HG03442 (cell line): ENCODE measurements at regions not wholly inside any gene's neighbourhood (a gene's known extent, or its start where the extent isn't known, plus 50 kb on each side); places are given as distances from the start of the nearest gene placed in this dataset.
"Not testable (repeated sequence)": the region's sequence is repeated elsewhere in the genome, so short reads cannot be mapped to it uniquely, and the experiment has no call there.

Source experiments
- ATAC-seq: cut with Tn5 transposase; IDR thresholded peaks from one replicate; pipeline ENCODE4 v1.9.1; 2021; ENCODE audit warnings: mild to moderate bottlenecking, moderate library complexity; ENCODE audit not compliant: unreplicated experiment

DNA sequence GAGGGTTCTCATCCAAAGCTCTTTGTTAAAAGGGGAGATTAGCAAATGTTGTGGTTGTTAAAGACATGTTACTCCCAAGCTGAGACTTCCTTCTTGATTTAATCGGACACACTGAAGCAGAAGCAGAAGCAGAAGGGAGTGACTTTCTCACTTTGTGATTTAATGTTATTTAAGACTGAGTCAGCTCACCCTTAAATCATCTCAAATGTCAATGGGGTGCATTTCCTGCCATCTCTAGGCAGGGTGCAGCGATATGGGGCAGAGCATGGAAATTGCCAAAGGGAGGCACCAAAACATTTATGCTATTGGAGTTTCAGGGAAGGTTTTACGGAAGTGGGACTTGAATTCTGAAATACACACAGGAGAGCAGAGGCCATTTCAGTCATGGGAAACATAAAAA is 283.6 kb downstream of the ABCC12 start:
- ATAC-seq: no peak

DNA sequence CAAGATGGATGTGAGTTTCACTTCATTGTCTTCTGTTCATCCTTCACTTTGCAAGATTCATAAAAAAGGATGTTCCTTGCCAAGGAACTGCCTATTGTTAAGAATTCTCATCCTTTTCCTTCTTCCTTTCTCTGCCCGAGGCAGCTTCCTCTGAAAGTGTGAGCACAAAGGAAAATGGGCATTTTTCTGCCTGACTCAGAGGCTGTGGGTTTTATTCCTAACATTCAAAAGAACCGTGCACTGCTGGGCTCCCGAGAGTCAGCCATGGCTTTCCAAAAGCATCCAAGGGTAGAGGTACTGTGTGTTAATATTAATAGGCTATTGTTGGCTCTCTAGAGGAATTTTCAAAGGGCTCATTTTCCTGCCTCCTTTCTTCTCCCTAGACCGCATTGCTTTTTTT is 289.4 kb downstream of the ABCC12 start:
- ATAC-seq: no peak

DNA sequence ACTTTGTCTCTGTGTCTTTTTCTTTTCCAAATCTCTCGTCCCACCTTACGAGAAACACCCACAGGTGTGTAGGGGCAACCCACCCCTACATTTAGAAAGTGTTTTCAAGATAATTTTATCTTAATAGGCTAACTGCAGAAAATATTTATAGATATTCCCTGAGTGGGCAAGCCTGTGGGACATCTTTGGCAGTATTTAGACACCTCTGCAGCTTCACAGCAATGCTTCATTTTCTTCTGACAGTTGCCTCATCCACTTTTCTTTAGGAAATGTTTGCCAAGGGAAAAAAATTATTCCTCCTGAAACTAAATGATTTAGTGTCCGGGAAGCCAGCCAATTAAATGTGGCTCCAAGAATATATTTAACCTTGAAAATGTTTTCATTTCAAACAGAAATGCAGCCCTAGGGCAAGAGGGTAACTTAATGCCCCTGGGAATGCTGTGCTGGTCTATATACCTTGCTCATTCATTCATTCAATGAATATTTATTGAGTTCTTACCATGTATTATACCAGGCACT is 290.4 kb downstream of the ABCC12 start:
- no peak for ATAC-seq

DNA sequence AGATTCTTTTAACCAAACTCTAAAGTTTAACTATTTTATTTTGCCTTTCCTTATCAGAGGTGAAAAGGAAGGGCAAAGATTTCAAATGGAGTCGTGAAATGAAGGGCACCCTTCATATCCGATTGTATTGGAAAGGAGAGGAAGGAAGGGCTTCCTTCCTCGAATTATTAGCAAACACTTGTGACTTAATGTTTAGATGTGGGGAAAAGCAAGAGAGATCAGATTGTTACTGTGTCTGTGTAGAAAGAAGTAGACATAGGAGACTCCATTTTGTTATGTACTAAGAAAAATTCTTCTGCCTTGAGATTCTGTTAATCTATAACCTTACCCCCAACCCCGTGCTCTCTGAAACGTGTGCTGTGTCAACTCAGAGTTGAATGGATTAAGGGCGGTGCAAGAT is 291.5 kb downstream of the ABCC12 start:
- ATAC-seq: not testable (repeated sequence)

DNA sequence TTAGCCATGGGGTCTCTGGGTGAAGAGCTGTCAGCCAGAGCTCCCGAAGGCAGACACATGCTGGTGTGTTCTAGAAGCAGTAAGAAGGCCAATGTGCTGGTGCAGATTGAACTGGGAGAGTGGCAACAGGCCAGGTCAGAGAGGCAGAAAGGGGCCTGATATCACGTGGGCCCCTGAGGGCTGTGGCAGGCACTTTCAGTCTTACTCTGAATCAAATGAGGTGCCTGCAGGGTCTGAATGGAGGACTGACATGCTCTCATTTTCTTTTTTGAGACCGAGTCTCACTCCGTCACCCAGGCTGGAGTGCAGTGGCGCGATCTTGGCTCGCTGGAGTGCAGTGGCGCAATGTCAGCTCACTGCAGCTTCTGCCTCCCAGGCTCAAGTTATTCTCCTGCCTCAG is 293.8 kb downstream of the ABCC12 start:
- ATAC-seq: peak; percentile 59

DNA sequence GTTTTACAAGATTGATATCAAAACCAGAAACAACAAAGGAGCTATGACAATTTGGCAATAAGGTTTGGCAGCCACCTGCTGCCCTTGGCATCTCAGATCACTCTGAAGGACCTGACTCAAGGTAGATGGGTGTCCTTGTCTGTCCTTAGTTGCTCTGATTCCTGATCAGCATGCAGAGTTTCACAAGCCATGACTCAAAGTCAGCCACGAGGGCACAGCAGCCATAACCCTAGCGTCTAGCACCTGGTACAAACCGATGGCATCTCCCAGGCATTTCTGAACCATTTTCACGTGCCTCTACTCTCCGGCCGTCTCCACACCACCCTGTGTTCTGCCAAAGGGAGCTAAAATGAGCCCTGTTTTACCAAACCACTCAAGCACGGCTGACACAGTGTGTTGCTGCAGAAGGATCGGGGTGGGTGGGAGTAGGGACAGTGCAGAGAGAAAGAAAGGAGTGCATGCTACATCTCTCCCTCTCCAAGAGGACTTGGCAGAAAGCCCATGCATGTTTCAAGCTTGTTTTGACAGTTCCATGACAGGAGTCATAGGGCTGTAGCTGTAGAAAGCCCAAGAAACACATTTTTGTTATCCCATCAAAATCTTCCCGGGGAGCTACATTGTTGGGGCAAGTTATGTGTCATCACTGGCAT is 297.3 kb downstream of the ABCC12 start:
- ATAC-seq: no peak

DNA sequence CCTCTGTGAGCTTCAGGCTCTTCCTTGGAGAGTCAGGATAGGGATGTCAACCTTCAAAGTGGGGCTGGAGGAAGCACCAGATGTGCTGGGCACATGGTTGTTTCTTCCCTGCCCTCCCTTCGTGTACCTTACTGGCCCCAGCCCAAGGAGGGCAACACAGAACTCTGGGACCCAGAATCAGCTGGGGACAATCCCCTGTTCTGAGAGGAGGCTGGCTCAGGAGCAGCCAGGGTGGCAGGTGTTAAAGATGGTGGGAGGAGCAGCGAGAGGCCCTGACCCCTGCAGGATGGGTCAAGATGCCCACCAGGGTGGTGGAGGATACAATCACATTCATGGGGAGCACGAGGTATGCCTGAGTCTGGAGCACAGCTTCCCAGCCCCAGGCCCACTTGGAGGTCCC is 300.4 kb downstream of the ABCC12 start:
- ATAC-seq: no peak

DNA sequence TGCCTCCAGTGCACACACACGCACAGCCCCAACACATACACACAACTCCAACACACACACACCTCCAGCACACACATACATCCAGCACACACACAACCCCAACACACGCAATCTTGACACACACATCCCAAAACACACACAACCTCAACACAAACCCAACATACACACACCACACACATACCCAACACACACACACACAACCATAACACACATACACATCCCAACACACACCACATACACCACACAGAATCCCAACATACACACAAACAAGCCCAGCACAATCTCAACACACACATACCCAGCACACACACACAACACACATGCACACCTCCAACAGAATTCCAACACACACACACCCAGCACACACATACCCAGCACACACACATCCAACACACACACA is 301.1 kb downstream of the ABCC12 start:
- ATAC-seq: no peak

DNA sequence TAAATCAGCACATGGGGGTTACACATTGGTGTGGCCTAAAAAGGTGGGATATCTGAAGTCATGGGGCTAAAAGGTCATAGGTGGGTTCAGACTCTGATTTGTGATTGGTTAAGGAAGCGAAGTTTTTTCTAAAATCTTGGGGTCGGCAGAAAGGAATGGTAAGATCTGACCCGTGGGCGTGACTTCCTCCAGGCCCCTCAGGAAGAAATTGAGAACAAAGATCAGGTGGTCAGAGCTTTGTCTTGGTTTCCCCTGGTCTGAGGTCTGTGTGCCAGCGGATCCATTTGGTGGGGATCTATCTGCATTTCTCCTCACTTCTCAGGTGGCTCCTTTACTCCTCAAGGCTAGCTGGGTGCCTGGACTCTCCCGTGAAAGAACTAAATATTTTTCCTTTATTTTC is 302.8 kb downstream of the ABCC12 start:
- no peak for ATAC-seq

DNA sequence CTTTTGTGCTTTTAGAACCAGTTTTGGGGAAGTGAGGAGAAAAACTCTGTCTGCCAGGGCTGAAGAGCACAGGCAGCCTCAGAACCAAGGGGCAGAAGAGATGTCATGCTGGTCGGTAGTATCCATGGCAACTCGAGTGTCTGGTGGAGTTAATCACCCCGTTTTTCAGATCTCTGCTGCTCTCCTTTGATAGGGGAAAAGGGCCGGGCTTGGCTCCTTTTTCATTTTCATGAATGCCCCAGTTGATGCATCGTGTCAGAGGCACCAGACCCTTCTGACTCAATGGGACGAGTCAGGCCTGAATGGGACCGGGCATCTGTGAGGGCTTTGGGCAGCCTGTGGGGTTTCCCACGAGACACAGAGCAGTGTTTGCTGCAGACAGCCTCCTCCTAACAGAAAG is 304.6 kb downstream of the ABCC12 start:
- no peak for ATAC-seq

DNA sequence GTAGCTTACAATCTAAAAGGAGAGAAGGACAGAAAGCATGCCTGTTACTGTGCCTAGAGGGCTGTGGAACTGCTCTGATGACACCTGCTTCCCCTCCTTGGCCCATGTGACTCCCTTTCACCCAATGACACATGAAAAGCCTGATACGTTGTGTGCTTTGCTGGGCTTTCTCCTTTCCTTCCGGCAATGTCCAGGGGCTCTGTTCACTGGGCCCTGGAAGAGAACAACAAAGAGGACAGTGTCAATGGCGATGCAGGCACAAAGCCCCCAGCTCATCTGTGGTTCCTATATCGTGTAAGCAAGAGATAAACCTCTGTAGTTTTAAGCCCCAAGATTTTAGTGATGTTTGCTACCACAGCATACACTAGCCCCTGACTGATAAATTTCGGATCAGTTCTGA is 306.1 kb downstream of the ABCC12 start:
- ATAC-seq: no peak

DNA sequence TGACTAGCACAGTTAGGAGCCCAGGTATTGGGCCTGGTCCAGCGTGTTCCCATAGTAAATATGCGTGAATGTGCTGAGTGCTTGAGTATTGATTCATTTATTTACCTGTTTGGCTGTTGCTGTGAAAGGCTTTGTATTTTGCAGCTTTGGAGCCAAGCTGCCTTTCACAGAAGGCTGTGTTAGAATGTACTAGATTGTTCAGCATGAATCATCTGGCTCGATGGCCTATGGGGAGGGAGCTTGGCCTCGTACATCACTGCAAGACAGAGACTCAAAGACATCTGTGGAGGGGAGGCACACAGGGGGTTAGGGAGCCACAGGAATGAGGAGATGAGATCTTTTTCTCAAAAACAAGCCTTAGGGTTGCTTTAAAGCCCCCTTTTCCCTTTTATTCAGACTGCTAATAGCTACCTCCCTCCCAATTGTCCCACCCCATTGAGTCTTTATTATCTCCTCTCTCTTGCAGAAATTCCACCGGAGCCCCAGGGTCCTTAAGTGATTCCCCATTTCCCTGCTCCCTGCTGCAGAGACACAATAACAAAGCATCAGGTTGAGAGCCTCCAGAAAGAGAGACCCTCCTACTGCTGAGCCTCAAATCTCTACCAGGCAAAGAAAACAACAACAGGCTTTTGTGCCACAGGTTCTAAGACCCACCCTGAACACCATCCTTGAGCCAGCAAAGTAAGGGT is 307.2 kb downstream of the ABCC12 start:
- ATAC-seq: no peak

DNA sequence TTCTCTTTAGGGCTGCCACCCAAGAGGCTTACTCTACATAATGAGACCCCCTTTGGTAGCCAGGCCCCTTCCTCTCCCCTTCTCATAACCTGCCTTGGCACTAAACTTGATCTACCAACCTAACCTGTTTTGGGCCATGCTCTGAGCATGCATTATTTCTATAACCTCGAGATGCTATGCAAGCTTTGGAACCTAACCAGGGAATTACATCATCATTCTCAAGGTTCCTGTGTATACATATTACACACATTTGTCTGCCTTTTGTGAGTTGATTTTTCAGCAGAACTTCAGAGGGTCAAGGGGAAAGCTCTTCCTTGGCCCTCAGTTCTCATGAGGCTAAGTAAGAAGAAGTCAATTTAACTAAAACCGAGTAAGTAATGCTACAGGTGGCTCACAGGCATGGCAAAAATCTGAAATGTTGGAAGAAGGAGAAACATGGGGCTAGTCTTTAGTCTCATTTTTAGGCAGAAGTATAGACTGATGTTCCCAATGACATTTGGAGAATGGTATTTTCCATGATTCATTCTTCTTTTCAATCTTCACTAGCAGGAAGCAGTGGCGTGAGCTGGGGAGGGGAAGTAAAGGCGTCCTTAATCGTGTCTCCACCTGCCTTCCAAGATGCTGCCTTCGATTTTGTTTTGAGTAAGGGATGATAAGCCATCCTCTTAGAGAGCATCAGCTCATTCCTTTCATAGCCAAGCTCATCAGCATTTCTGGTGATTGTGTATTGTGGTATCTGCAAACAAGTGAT is 308.4 kb downstream of the ABCC12 start:
- no peak for ATAC-seq

DNA sequence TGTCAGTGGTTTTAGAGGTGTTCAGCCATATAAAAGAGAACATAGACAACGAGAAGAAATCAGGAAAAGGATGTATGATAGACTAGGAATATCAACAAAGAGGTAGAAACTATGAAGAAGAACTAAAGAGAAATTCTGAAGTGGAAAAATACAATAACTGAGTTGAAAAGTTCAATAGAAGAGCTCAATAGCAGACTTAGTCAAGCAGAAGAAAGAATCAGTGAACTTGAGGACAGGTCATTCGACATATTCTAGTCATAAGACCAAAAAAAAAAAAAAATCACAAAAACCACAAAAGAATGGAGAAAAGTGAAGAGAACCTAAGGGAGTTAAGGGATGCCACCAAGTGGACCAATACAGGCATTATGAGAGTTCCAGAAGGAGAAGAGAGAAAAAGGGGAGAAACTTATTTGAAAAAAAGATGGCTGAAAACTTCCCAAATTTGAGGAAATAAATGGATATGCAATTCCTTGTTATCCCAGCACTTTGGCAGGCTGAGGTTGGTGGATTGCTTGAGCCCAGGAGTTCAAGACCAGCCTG is 321.2 kb downstream of the ABCC12 start:
- no peak for ATAC-seq

DNA sequence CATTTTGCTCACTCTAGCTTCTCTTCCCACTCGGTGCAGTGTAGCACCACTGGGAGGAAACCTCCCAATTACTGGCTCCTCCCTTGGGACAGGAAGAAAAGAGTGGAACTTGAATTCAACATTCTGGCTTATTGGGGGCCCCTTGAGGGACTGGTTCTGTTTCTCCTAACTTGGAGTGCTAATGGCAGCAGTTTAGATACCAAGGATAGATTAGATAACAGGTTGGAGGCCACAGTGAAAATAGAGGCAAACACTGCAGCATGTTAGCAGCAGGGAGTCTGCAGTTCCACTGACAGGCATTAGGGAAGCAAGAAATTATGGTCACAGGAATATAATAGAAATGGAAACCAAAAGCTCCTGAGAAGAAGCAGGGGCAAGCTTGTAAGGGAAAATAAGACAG is 322.0 kb downstream of the ABCC12 start:
- ATAC-seq: no peak

DNA sequence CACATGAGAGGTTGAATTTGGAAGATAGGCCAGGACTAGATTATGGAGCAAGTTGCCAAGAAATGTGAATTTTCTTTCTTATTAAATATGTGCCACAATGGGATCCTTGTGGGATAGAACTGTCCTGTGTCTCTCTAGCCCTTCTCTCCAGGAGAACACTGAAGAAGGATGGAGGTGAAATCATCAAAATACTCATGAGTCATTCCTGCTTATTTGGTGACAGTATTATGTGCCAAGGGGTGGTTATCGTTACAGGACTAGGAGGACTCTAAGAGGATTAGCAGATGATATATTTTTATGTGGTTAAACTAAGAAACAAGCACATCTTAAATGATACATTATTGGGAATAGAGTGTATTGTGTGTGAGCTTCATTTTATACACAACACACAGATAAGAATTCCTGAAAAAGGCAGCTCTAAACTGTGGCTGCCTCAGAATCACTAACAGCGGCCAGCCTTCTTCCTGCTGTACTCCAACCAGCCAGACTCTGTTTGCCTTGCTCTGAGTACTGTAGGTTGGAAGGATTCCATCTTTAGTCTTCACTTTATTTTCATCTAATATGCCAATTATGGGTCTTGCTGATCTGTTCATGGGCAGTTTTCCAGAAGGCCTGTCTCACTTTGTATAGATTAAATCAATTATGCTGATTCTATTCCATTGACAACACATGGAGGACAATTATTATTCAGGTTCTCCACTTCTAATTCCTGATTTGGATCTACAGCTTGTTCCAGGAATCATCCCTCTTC is 325.8 kb downstream of the ABCC12 start:
- no peak for ATAC-seq

DNA sequence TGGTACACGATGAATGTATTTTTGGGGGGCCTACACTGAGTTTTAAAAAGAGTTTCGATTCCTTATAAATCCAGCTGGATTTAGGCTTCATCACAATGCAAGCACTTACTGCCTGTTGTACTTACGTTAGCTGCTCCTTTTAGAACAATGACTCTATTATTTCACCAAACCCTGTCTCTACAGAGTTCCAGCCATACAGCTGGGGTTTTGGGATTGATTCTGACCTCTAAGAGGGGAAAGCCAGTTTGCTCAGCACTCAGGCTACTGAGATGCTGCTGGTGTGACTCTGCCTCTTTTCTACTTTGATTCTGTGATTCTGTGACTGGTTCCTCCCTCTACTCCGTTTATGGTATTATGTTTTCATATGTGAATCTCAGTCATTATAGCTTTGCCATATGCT is 329.7 kb downstream of the ABCC12 start:
- ATAC-seq: no peak

DNA sequence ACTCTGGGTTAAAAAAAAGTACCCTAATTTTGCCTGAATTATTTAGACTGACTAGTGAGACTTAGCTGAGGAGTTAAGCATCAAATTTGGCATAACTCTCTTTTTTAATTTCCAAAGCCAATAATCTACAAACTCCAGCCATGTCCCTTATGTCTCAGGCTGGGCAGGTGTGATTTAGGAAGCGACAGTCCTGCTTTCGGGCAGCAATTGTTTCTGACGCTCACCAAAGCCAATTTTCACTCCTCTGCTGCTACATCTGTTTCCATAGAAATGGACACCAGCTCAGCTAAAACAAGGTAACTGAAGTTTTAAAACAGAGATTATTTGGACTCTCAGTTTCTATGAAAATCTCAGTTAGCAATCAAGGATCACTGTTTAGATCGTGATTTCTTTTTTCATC is 338.7 kb downstream of the ABCC12 start:
- no peak for ATAC-seq

DNA sequence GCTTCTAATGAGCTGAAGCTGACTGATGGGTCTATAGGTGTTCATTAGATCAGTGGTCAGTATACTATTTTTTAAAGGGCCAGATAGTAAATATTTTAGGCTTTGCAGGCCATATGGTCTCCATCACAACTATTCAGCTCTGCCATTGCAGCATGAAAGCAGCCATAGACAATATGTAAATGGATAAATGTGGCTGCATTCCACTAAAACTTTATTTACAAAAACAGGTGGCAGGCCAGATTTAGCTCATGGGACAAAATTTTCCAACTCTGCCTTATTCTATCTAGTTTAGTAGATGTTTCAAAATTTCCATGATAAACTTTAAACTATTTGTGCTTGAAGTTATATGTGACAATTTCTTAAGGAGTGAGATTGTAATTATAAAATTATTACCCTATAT is 339.3 kb downstream of the ABCC12 start:
- ATAC-seq: no peak

DNA sequence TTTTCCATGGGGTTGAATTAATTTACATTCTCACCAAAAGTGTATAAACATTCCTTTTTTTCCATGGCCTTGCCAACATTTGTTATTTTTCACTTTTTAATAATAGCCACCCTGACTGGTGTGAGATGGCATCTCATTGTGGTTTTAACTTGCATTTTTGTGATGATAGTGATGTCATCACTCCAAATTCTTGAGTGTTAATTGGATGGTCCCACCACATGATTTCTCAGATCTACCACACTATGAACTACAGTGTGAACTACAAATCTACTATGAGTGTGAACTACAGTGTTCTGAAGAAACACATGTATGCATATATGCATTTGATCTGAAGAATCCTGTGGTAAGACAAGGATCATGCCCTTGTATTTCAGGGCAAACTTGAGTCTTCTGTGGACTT is 340.1 kb downstream of the ABCC12 start:
- no peak for ATAC-seq

DNA sequence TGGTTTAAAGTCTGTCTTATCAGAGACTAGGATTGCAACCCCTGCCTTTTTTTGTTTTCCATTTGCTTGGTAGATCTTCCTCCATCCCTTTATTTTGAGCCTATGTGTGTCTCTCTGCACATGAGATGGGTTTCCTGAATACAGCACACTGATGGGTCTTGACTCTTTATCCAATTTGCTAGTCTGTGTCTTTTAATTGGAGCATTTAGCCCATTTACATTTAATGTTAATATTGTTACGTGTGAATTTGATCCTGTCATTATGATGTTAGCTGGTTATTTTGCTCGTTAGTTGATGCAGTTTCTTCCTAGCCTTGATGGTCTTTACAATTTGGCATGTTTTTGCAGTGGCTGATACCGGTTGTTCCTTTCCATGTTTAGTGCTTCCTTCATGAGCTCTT is 344.0 kb downstream of the ABCC12 start:
- ATAC-seq: not testable (repeated sequence)
